SK-N-SH (cell line): ENCODE measurements at regions not wholly inside any gene's neighbourhood (a gene's known extent, or its start where the extent isn't known, plus 50 kb on each side); places are given as distances from the start of the nearest gene placed in this dataset.

ENCODE experiments used
- CTCF ChIP-seq: fragments of 200-600 bp; sonication (generic); IDR thresholded peaks from 2 replicates; pipeline ENCODE4 v1.6.1; 2017; ENCODE audit warnings: antibody characterized with exemption, mild to moderate bottlenecking, moderate library complexity
- EZH2phosphoT487 ChIP-seq: fragments of 200-600 bp; sonication (generic); IDR thresholded peaks from 2 replicates; pipeline ENCODE4 v1.6.1; 2017; ENCODE audit warnings: low read depth, mixed run types, mild to moderate bottlenecking, antibody characterized with exemption, moderate library complexity, borderline replicate concordance
- FOXJ3 ChIP-seq: sonication (generic); formaldehyde crosslinking; IDR thresholded peaks from 2 replicates; pipeline ENCODE4 v1.5.1; 2020; ENCODE audit warnings: mild to moderate bottlenecking, missing genetic modification reagents
- MAX ChIP-seq: IDR thresholded peaks from 2 replicates; pipeline ENCODE4 v1.4.0; 2012; ENCODE audit warnings: low read depth
- PBX3 ChIP-seq: IDR thresholded peaks from 2 replicates; pipeline ENCODE4; 2012
- REST ChIP-seq: IDR thresholded peaks from 2 replicates; pipeline ENCODE4 v1.6.1; 2012; ENCODE audit warnings: mild to moderate bottlenecking, low read depth, low read length, moderate library complexity
- RFX5 ChIP-seq: IDR thresholded peaks from 2 replicates; pipeline ENCODE4 v1.6.1; 2012; ENCODE audit warnings: mild to moderate bottlenecking, improper control_type of control experiment, low read length
- SMC3 ChIP-seq: IDR thresholded peaks from 2 replicates; pipeline ENCODE4 v1.6.1; 2012; ENCODE audit warnings: low read depth, low read length, improper control_type of control experiment
- TEAD4 ChIP-seq: IDR thresholded peaks from 2 replicates; pipeline ENCODE4 v1.4.0; 2012; ENCODE audit warnings: mild to moderate bottlenecking, borderline replicate concordance; ENCODE audit not compliant: insufficient read depth
- USF1 ChIP-seq: IDR thresholded peaks from 2 replicates; pipeline ENCODE4 v1.4.0; 2012; ENCODE audit warnings: low read depth, borderline replicate concordance
- YY1 ChIP-seq: IDR thresholded peaks from 2 replicates; pipeline ENCODE4 v1.4.0; 2012; ENCODE audit warnings: low read depth, mild to moderate bottlenecking
- ZBTB33 ChIP-seq: IDR thresholded peaks from 2 replicates; pipeline ENCODE4 v1.4.0; 2012; ENCODE audit warnings: low read depth, borderline replicate concordance

- TF ChIP-seq MAX (no peak), YY1 (no peak), CTCF (no peak), RFX5 (no peak), PBX3 (no peak), FOXJ3 (CRISPR knock-in tag) (no peak), EZH2phosphoT487 (no peak), SMC3 (no peak), REST (no peak), ZBTB33 (no peak), USF1 (no peak), TEAD4 (no peak)
These were observed 907.6 kb downstream of the FSTL5 start for GRCh38 chr4:161256172-161256571.
